Breast epithelium (tissue), 4 donors: ENCODE measurements at regions not wholly inside any gene's neighbourhood (a gene's known extent, or its start where the extent isn't known, plus 50 kb on each side); places are given as distances from the start of the nearest gene placed in this dataset.

ENCODE experiments used
- DNase-seq, 2 donors: peaks; one replicate each; pipeline ENCODE4 v3.0.0-alpha.2; 2019; ENCODE audit warnings: low spot score in 2 of 2
- H3K27ac ChIP-seq, 2 donors: fragments of 200-600 bp; sonication (generic) in 1 of 2; one replicate each; pipeline ENCODE4 v1.5.1; 2016 to 2019; ENCODE audit warnings: mild to moderate bottlenecking in 1 of 2
- H3K27me3 ChIP-seq, 2 donors: fragments of 200-600 bp; sonication (generic) in 1 of 2; one replicate each; pipeline versions ENCODE4 v1.5.1 to v1.6.0; 2017 to 2019; ENCODE audit warnings: control low read depth in 1 of 2, mild to moderate bottlenecking in 1 of 2
- H3K36me3 ChIP-seq: fragments of 200-600 bp; one replicate; pipeline ENCODE4 v1.5.1; 2019
- H3K4me1 ChIP-seq, 2 donors: fragments of 200-600 bp; sonication (generic); one replicate each; pipeline ENCODE4 v1.5.1; 2016 to 2019; ENCODE audit warnings: control low read depth in 1 of 2
- H3K4me3 ChIP-seq, 3 donors: fragments of 200-600 bp; sonication (generic); 1 replicate in 2 of 3; 2 replicates in 1 of 3; pipeline ENCODE4 v1.5.1; 2016 to 2019; ENCODE audit warnings: mild to moderate bottlenecking in 3 of 3, moderate library complexity in 2 of 3
- H3K9me3 ChIP-seq, 2 donors: fragments of 200-600 bp; sonication (generic) in 1 of 2; one replicate each; pipeline ENCODE4 v1.5.1; 2016 to 2019; ENCODE audit warnings: control low read depth in 1 of 2
- POLR2A ChIP-seq: fragments of 450-650 bp; IDR thresholded peaks from one replicate; pipeline ENCODE4 v1.6.1; 2016; ENCODE audit warnings: antibody characterized with exemption, mild to moderate bottlenecking, moderate library complexity
- POLR2AphosphoS5 ChIP-seq, 3 donors: sonication (generic); formaldehyde crosslinking; IDR thresholded peaks; one replicate each; pipeline ENCODE4 v1.6.1; 2017; ENCODE audit warnings: antibody characterized with exemption in 3 of 3
- intact Hi-C: fragments of 100-400 bp; cut with DNase I; formaldehyde crosslinking; loops from one replicate; pipeline ENCODE4 v1.15.1; 2023; ENCODE audit warnings: low total_unique reads
- TF ChIP-seq, protein P1 (sequence below), 3 donors: fragments of 450-650 bp; IDR thresholded peaks; one replicate each; pipeline ENCODE4 v1.5.1; 2016 to 2017; ENCODE audit warnings: antibody characterized with exemption in 3 of 3, mild to moderate bottlenecking in 3 of 3, moderate library complexity in 3 of 3

DNA sequence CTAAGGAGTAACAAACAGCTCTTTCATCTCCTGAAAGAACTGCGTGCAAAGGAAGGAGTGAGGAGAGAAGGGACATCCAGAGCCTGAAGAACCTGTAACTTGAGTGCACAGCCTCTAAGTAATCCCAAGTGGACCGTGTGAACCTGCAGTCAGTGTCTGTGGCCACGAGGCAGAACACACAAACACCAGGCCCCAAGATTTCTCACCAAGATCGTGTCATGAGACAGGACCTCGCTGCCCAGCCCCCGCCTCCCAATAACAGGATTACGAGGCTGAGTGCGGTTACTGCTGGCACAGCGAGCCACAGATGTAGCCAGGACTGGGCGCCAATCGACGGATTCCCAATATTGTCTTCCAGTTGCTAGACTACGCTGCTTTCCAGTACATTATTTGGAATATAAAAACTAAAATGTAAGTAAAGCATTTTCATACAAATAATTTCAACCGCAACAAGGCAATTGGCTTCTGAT is 101.3 kb upstream of the SLC25A33 start:
- no peaks in the 10 kb centered on the region for H3K9me3 ChIP-seq
- peak; percentile 66 to 91 for DNase-seq
- H3K36me3 ChIP-seq: no peaks in the 10 kb centered on the region
- intact Hi-C loops: no loop called here
- TF ChIP-seq, protein P1, sequence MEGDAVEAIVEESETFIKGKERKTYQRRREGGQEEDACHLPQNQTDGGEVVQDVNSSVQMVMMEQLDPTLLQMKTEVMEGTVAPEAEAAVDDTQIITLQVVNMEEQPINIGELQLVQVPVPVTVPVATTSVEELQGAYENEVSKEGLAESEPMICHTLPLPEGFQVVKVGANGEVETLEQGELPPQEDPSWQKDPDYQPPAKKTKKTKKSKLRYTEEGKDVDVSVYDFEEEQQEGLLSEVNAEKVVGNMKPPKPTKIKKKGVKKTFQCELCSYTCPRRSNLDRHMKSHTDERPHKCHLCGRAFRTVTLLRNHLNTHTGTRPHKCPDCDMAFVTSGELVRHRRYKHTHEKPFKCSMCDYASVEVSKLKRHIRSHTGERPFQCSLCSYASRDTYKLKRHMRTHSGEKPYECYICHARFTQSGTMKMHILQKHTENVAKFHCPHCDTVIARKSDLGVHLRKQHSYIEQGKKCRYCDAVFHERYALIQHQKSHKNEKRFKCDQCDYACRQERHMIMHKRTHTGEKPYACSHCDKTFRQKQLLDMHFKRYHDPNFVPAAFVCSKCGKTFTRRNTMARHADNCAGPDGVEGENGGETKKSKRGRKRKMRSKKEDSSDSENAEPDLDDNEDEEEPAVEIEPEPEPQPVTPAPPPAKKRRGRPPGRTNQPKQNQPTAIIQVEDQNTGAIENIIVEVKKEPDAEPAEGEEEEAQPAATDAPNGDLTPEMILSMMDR (IDR thresholded peaks at IDR 0.05): no peak
- peak; percentile 10 to 88 (median 78) for TF ChIP-seq POLR2AphosphoS5 (IDR thresholded peaks at IDR 0.05)
- H3K4me1 ChIP-seq: peaks cover 0 to 7% of the 10 kb centered on the region in 2 donors
- no peak overlapping the region for H3K4me3 ChIP-seq
- no peaks in the 10 kb centered on the region for H3K27me3 ChIP-seq
- peak overlapping the region; percentile 87 to 90 for H3K27ac ChIP-seq

DNA sequence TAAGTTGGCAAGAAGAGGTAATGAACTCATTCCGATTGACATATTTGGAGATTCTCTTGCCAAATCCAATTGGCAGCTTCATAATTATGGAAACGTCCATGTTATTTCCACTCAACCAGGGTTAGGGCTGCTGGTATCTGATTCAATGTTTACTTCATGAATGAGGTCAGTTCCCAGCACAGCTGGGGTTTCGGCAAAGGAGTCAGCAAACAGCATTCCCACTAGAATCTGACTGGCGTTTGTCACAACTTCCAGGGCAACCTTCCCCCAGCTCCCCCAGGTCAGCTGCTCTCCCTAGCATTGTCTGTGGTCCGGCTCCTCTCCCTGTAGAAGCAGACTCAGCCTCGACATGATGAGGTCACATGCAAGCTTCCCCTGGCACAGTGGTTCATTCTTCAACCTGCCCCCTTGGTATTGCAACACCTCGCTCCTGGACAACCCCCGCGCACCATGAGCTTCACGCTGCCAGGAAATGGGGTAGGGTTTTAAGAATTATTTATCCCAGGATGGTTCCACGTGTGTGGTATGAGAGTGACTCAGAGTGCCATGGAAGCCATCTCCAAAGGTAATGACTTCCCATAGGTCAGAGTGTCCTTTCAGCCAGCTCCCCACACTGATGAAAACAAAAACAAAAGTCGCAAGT is 100.7 kb upstream of the SLC25A33 start:
- Histone ChIP-seq H3K4me3 (no peak overlapping the region), H3K36me3 (no peaks in the 10 kb centered on the region), H3K27me3 (no peaks in the 10 kb centered on the region), H3K27ac (peak overlapping the region; percentile 87 to 90), H3K4me1 (peaks cover 0 to 7% of the 10 kb centered on the region in 2 donors), H3K9me3 (no peaks in the 10 kb centered on the region)
- peak; percentile 66 to 87 for DNase-seq
- TF ChIP-seq POLR2AphosphoS5 (IDR thresholded peaks at IDR 0.05) (peak; percentile 57 to 95 (median 73)), POLR2A (no peak)
- TF ChIP-seq, protein P1 (IDR thresholded peaks at IDR 0.05): no peak
- intact Hi-C loops: no loop called here

DNA sequence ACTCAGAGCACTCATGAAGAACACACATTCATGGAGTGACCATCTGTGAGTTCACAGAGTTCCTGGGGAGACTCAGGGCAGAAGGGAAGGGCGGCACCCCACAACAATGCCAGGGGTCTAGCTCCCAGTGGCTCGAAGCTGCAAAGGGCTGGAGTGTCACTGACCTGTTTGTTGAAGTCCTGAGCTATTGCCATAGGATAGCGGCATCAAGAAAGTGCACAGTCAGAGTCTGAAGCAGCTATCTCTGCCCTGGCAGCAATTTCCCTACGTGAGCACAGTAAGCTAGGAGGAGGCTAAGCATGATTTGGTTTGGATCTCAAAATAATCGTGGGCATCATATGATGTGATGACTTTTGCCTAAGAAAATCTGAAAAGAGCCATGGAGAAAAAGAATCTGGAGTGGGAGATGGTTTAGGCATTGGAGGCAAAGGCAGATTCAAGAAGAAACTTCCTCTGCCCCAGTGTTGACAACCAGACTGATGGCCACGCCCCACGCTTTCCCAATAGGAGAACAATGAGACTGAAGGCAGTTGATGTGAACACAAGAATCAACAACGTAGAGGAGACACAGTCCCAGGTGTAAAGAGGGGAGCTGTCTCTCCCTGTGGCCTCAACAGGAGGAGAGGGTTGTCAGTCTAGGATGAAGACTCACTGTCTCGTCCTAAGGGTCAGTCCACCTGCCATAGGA is 100.0 kb upstream of the SLC25A33 start:
- H3K9me3 ChIP-seq: no peaks in the 10 kb centered on the region
- H3K27me3 ChIP-seq: no peaks in the 10 kb centered on the region
- no peak for TF ChIP-seq POLR2A
- TF ChIP-seq, protein P1 (IDR thresholded peaks at IDR 0.05): no peak
- TF ChIP-seq POLR2AphosphoS5 (IDR thresholded peaks at IDR 0.05): no peak
- peaks cover 0 to 7% of the 10 kb centered on the region in 2 donors for H3K4me1 ChIP-seq
- no peak for DNase-seq
- no peaks in the 10 kb centered on the region for H3K36me3 ChIP-seq
- intact Hi-C loops: no loop called here
- no peak overlapping the region for H3K4me3 ChIP-seq
- H3K27ac ChIP-seq: peak overlapping the region; percentile 87 to 90

DNA sequence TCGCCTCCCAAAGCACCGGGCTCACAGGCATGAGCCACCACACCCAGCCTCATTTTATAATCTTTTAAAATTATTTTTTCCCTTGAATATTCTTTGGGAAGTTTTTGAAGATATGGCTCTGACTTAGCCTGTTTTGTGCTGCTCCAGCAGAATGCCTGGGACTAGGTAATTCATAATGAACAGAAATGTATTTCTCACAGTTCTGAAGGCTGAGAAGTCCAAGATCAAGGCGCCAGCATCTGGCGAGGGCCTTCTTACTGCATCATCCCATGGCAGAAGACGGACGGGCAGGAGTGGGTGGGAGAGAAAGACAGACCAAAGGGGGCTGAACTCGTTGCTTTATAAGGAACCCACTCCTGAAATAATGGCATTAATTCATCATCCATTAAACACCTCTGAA is 99.0 kb upstream of the SLC25A33 start:
- TF ChIP-seq POLR2AphosphoS5 (IDR thresholded peaks at IDR 0.05): no peak
- TF ChIP-seq, protein P1 (IDR thresholded peaks at IDR 0.05): no peak
- Histone ChIP-seq H3K9me3 (no peaks in the 10 kb centered on the region), H3K4me1 (peaks cover 0 to 7% of the 10 kb centered on the region in 2 donors), H3K27me3 (no peaks in the 10 kb centered on the region), H3K36me3 (no peaks in the 10 kb centered on the region), H3K4me3 (no peak overlapping the region), H3K27ac (peak overlapping the region in 1 of 2 donors; percentile 52)
- no peak for DNase-seq
- intact Hi-C loops: no loop called here

DNA sequence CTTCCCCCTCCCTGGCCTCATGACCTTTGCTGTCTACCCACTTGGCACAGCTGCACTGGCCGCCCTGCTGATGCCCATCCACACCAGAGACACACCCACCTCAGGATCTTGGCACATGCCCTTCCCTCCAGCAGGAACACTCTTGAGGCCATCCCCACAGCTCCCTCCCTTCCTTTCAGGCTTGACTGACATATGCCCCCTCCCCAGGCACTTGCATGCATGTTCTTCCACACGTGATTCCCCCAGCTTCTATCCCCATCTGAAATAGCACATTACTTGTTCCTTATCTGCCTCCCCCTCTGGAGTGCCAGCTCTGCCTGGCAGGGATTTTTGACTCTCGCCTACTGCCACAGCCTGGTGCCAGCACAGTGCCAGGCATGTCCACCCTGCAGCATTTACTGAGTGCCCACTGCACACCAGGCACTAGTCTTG is 98.5 kb upstream of the SLC25A33 start:
- no peaks in the 10 kb centered on the region for H3K27me3 ChIP-seq
- intact Hi-C loops: no loop called here
- H3K4me3 ChIP-seq: no peak overlapping the region
- H3K9me3 ChIP-seq: no peaks in the 10 kb centered on the region
- DNase-seq: no peak
- H3K4me1 ChIP-seq: peaks cover 0 to 7% of the 10 kb centered on the region in 2 donors
- H3K36me3 ChIP-seq: no peaks in the 10 kb centered on the region
- no peak for TF ChIP-seq POLR2A
- no peak for TF ChIP-seq POLR2AphosphoS5 (IDR thresholded peaks at IDR 0.05)
- TF ChIP-seq, protein P1 (IDR thresholded peaks at IDR 0.05): no peak
- H3K27ac ChIP-seq: peak overlapping the region; percentile 52 to 86
